ENCODE measurements at regions not wholly inside any gene's neighbourhood (a gene's known extent, or its start where the extent isn't known, plus 50 kb on each side); places are given as distances from the start of the nearest gene placed in this dataset.

GRCh38 chr7:115227473-115228235 lies 305.8 kb downstream of the MDFIC start:
- H3K9me1 ChIP-seq (replicated peaks; ENCODE audit: control insufficient read depth, extremely low read depth, insufficient read depth, low read length): no peaks in the 10 kb centered on the region
- no peaks in the 10 kb centered on the region for H3K79me2 ChIP-seq (ENCODE audit: control insufficient read depth, insufficient read depth, low read length)
- H3K4me1 ChIP-seq (ENCODE audit: control insufficient read depth, extremely low read depth, insufficient read depth, low read length): peaks cover 15% of the 10 kb centered on the region
- H3K9me3 ChIP-seq (replicated peaks; ENCODE audit: control insufficient read depth, insufficient read depth, low read length): no peaks in the 10 kb centered on the region
- H3K36me3 ChIP-seq (ENCODE audit: control insufficient read depth in 2 of 2, extremely low read depth in 1 of 2, insufficient read depth in 2 of 2, low read length in 2 of 2): no peaks in the 10 kb centered on the region
- CTCF ChIA-PET: interaction anchor here (1.9 kb wide), 1 partner anchor 11 kb away, joined by 6 read pairs; no protein-coding TSS in a partner anchor
- intact Hi-C loops (cut with micrococcal nuclease) (no loop called here), dilution Hi-C loops (cut with MboI; ENCODE audit: extremely low pct_ligation_motif_present, low sequenced_read_pairs) (no loop called here)
- DNase-seq (ENCODE audit: low read depth, low spot score): no peak
- TF ChIP-seq POLR2A (IDR thresholded peaks at IDR 0.05; ENCODE audit: low read depth, low read length) (no peak), EZH2 (IDR thresholded peaks at IDR 0.05; ENCODE audit: borderline replicate concordance, low read depth, low read length, severe bottlenecking) (no peak), MAX (IDR thresholded peaks at IDR 0.05; ENCODE audit: insufficient read depth, insufficient read length) (no peak), POLR2AphosphoS5 (IDR thresholded peaks at IDR 0.05; ENCODE audit: insufficient read depth, low read depth, low read length) (no peak), JUN (IDR thresholded peaks at IDR 0.05; ENCODE audit: borderline replicate concordance, insufficient read depth, insufficient read length, low read depth) (no peak), CTCF (IDR thresholded peaks at IDR 0.05; ENCODE audit: extremely low read depth in 1 of 2, insufficient read depth in 1 of 2, low read depth in 1 of 2, low read length in 2 of 2) (no peak), GATA2 (IDR thresholded peaks at IDR 0.05; ENCODE audit: insufficient read depth, insufficient read length, low read depth, low read length) (no peak), FOS (IDR thresholded peaks at IDR 0.05; ENCODE audit: borderline replicate concordance, insufficient read depth, low read length) (no peak), MYC (IDR thresholded peaks at IDR 0.05; ENCODE audit: low read depth, low read length) (no peak)
- no peak overlapping the region for H3K4me3 ChIP-seq (replicated peaks in 1 of 3; ENCODE audit: insufficient read depth in 1 of 3, low read depth in 1 of 3, low read length in 3 of 3)
- no peaks in the 10 kb centered on the region for H4K20me1 ChIP-seq (replicated peaks; ENCODE audit: control insufficient read depth, extremely low read depth, insufficient read depth, low read length)
- no peak for FAIRE-seq
- no peak overlapping the region for H3K9ac ChIP-seq (replicated peaks; ENCODE audit: extremely low read depth, insufficient read depth, low read length)
- no peak overlapping the region for H2AFZ ChIP-seq (ENCODE audit: low read depth, low read length)
- POLR2A ChIA-PET: no interaction called here
- H3K27me3 ChIP-seq (ENCODE audit: control insufficient read depth in 2 of 2, insufficient read depth in 2 of 2, low read length in 2 of 2): no peaks in the 10 kb centered on the region
- no peak overlapping the region for H3K4me2 ChIP-seq (ENCODE audit: insufficient read depth, low read length)
- BruUV-seq (replicated peaks): no TSS peak
- no peak overlapping the region for H3K27ac ChIP-seq (ENCODE audit: insufficient read depth, low read depth, low read length)

Data from endothelial cell of umbilical vein (primary cell).